Muscle layer of duodenum (tissue), 2 donors: ENCODE measurements at regions not wholly inside any gene's neighbourhood (a gene's known extent, or its start where the extent isn't known, plus 50 kb on each side); places are given as distances from the start of the nearest gene placed in this dataset.

Experiments
- H3K27ac ChIP-seq: one replicate; pipeline ENCODE4 v1.7.0; 2013; ENCODE audit warnings: mild to moderate bottlenecking, low read length
- H3K27me3 ChIP-seq: one replicate; pipeline ENCODE4 v1.7.0; 2013; ENCODE audit warnings: low read depth, mild to moderate bottlenecking, control low read depth, low read length
- H3K36me3 ChIP-seq, 2 donors: one replicate each; pipeline ENCODE4 v1.7.0; 2013; ENCODE audit warnings: low read length in 2 of 2, control low read depth in 1 of 2, mild to moderate bottlenecking in 1 of 2; ENCODE audit not compliant: insufficient read depth in 2 of 2, control insufficient read depth in 1 of 2
- H3K4me1 ChIP-seq, 2 donors: one replicate each; pipeline ENCODE4 v1.7.0; 2013; ENCODE audit warnings: low read length in 2 of 2, mild to moderate bottlenecking in 2 of 2, control low read depth in 1 of 2, moderate library complexity in 1 of 2; ENCODE audit not compliant: insufficient read depth in 2 of 2, control insufficient read depth in 1 of 2
- H3K4me3 ChIP-seq, 2 donors: one replicate each; pipeline ENCODE4 v1.7.0; 2013; ENCODE audit warnings: low read length in 2 of 2, low read depth in 1 of 2, mild to moderate bottlenecking in 1 of 2
- H3K9me3 ChIP-seq, 2 donors: one replicate each; pipeline ENCODE4 v1.7.0; 2013; ENCODE audit warnings: low read length in 2 of 2, control low read depth in 1 of 2, mild to moderate bottlenecking in 1 of 2; ENCODE audit not compliant: control insufficient read depth in 1 of 2
- donor health status: healthy.

GRCh38 chr16:88286301-88286923 lies 96.3 kb upstream of the ZNF469 start:
- peaks cover 0 to 14% of the 10 kb centered on the region in 2 donors for H3K4me1 ChIP-seq
- peaks cover 6 to 9% of the 10 kb centered on the region in 2 donors for H3K9me3 ChIP-seq
- H3K27ac ChIP-seq, result no peak overlapping the region
- H3K27me3 ChIP-seq, result no peaks in the 10 kb centered on the region
- H3K36me3 ChIP-seq, result no peaks in the 10 kb centered on the region
- no peak overlapping the region for H3K4me3 ChIP-seq

GRCh38 chr16:88287219-88287618 lies 95.5 kb upstream of the ZNF469 start:
- Histone ChIP-seq H3K36me3 (no peaks in the 10 kb centered on the region), H3K4me1 (peaks cover 0 to 8% of the 10 kb centered on the region in 2 donors), H3K4me3 (no peak overlapping the region), H3K9me3 (peaks cover 6 to 9% of the 10 kb centered on the region in 2 donors), H3K27me3 (no peaks in the 10 kb centered on the region), H3K27ac (no peak overlapping the region)

- H3K36me3 ChIP-seq, result no peaks in the 10 kb centered on the region
- H3K4me3 ChIP-seq, result no peak overlapping the region
- peaks cover 6 to 9% of the 10 kb centered on the region in 2 donors for H3K9me3 ChIP-seq
- no peaks in the 10 kb centered on the region for H3K4me1 ChIP-seq
- H3K27me3 ChIP-seq, result no peaks in the 10 kb centered on the region
- no peak overlapping the region for H3K27ac ChIP-seq
Measured at GRCh38 chr16:88288303-88288702, 94.5 kb upstream of the ZNF469 start.

GRCh38 chr16:88289001-88289400 lies 93.8 kb upstream of the ZNF469 start:
- H3K27me3 ChIP-seq, result no peaks in the 10 kb centered on the region
- no peaks in the 10 kb centered on the region for H3K36me3 ChIP-seq
- peaks cover 6 to 9% of the 10 kb centered on the region in 2 donors for H3K9me3 ChIP-seq
- H3K27ac ChIP-seq, result no peak overlapping the region
- H3K4me1 ChIP-seq, result no peaks in the 10 kb centered on the region
- no peak overlapping the region for H3K4me3 ChIP-seq

- Histone ChIP-seq H3K27ac (no peak overlapping the region), H3K4me1 (no peaks in the 10 kb centered on the region), H3K36me3 (no peaks in the 10 kb centered on the region), H3K27me3 (no peaks in the 10 kb centered on the region), H3K9me3 (peaks cover 6 to 9% of the 10 kb centered on the region in 2 donors), H3K4me3 (no peak overlapping the region)
Measured at GRCh38 chr16:88289561-88289960, 93.2 kb upstream of the ZNF469 start.

GRCh38 chr16:88289968-88290401 lies 92.8 kb upstream of the ZNF469 start:
- Histone ChIP-seq H3K4me1 (no peaks in the 10 kb centered on the region), H3K27ac (no peak overlapping the region), H3K4me3 (no peak overlapping the region), H3K36me3 (no peaks in the 10 kb centered on the region), H3K9me3 (peaks cover 6 to 9% of the 10 kb centered on the region in 2 donors), H3K27me3 (no peaks in the 10 kb centered on the region)

GRCh38 chr16:88290850-88291830 lies 91.6 kb upstream of the ZNF469 start:
- Histone ChIP-seq H3K27ac (no peak overlapping the region), H3K4me1 (no peaks in the 10 kb centered on the region), H3K9me3 (peaks cover 6 to 9% of the 10 kb centered on the region in 2 donors)

GRCh38 chr16:88292007-88292970 lies 90.5 kb upstream of the ZNF469 start:
- Histone ChIP-seq H3K27me3 (no peaks in the 10 kb centered on the region), H3K9me3 (peaks cover 0 to 7% of the 10 kb centered on the region in 2 donors), H3K4me3 (no peak overlapping the region), H3K27ac (no peak overlapping the region), H3K36me3 (no peaks in the 10 kb centered on the region), H3K4me1 (no peaks in the 10 kb centered on the region)

More at GRCh38 chr16:88290850-88291830, 91.6 kb upstream of the ZNF469 start:
- Histone ChIP-seq H3K36me3 (no peaks in the 10 kb centered on the region), H3K27me3 (no peaks in the 10 kb centered on the region), H3K4me3 (no peak overlapping the region)

- Histone ChIP-seq H3K27me3 (no peaks in the 10 kb centered on the region), H3K27ac (no peak overlapping the region), H3K36me3 (no peaks in the 10 kb centered on the region), H3K4me3 (no peak overlapping the region), H3K9me3 (peaks cover 0 to 7% of the 10 kb centered on the region in 2 donors), H3K4me1 (no peaks in the 10 kb centered on the region)
Measured at GRCh38 chr16:88293097-88293496, 89.7 kb upstream of the ZNF469 start.

GRCh38 chr16:88295671-88296436 lies 86.9 kb upstream of the ZNF469 start:
- Histone ChIP-seq H3K27me3 (no peaks in the 10 kb centered on the region), H3K4me3 (no peak overlapping the region), H3K4me1 (no peaks in the 10 kb centered on the region), H3K27ac (no peak overlapping the region), H3K36me3 (no peaks in the 10 kb centered on the region), H3K9me3 (no peaks in the 10 kb centered on the region)
